Stimulated activated CD8-positive, alpha-beta memory T cell treated with anti-CD3 and anti-CD28 coated beads, Interleukin-2, amount 100 ng/mL, for 48 hours (primary cell): ENCODE measurements at regions not wholly inside any gene's neighbourhood (a gene's known extent, or its start where the extent isn't known, plus 50 kb on each side); places are given as distances from the start of the nearest gene placed in this dataset.
"Not testable (repeated sequence)": the region's sequence is repeated elsewhere in the genome, so short reads cannot be mapped to it uniquely, and the experiment has no call there.

Experiments used
- DNase-seq, 2 donors: peaks; one replicate each; pipeline ENCODE4 v3.0.0-alpha.2; 2020; ENCODE audit warnings: low read depth in 2 of 2

GRCh38 chr2:118611691-118612090 is 235.8 kb downstream of the EN1 start:
- no peak for DNase-seq

DNA sequence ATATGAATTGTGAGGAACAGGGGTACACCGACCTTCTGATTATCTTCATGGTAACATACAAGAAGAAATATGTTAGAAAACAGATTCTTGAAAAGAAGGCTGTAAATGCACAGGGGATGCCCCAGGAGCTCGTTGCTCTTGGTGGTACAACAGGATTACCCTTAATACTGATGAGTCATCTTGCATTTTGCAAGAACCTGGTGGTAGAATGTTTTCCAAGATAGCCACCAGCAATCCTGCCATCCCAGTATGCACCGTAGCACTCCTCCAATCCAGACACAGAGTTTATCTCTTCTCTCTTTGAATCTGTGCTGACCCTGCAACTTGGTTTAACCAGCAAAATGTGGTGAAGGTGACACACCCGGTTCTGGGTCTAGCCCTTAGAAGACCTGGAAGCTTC is 238.3 kb downstream of the EN1 start:
- DNase-seq = no peak

- no peak for DNase-seq
These were observed 239.8 kb downstream of the EN1 start for GRCh38 chr2:118607641-118608040.

DNA sequence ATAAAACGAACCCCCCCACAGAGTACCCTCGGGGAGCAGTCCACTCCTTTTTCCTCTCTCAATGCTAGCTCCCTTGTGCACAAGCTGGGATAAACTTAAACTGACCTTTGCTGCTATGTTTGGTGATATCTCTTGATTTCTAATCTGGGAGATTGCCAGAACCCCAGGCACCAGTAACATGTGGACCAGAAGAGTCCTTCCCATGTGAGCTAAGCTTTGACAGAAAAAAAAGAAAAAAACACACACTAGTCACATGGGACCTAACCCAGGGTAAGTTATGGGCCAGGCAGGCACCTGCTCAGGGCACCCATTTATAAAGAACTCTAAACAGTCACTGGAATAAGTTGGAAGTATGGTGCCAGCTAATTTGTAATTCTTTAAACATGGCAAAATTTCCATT is 242.6 kb downstream of the EN1 start:
- DNase-seq = no peak

GRCh38 chr2:118604371-118604770 is 243.1 kb downstream of the EN1 start:
- DNase-seq = no peak

- DNase-seq = no peak
These were observed 248.3 kb downstream of the EN1 start for GRCh38 chr2:118599141-118599540.

DNA sequence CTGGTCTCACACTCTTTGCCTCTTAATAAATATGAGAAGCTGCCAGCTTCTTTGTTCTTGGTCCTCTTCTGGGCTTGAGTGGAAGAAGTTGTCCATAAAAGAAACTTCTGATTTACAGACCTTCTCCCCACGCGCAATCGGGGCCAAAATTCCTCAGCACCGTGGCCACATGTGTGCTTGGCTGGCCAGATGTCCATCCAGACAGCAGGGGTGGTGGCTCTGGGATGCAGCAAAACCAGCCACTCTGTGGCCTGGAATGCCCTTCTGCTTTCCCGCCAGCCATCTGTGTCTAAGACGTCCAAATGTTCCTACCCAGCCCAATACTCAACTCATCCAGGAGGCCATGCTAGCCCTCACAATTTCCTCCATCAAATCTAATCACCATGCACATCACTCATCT is 250.8 kb downstream of the EN1 start:
- no peak for DNase-seq

DNA sequence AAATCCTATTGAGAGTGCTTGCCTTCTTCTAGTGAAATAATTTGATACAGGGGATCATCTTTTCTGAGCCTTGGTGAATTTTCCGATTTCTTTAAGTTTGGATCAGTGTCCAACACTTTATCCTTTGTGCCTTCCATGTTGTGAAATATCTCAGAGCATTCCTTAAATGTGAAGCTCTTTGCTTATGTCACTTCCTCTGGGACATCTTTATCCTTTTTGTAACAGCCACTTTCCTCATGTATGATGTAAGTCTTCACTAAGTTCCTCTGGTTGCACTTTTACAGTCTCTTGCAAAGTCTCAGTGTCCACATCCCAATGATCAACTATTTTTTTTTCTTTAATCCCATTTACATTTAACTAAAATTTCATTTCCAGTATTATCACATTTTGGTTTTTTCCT is 254.2 kb downstream of the EN1 start:
- DNase-seq = no peak

GRCh38 chr2:118591223-118591622 is 256.2 kb downstream of the EN1 start:
- no peak for DNase-seq

DNA sequence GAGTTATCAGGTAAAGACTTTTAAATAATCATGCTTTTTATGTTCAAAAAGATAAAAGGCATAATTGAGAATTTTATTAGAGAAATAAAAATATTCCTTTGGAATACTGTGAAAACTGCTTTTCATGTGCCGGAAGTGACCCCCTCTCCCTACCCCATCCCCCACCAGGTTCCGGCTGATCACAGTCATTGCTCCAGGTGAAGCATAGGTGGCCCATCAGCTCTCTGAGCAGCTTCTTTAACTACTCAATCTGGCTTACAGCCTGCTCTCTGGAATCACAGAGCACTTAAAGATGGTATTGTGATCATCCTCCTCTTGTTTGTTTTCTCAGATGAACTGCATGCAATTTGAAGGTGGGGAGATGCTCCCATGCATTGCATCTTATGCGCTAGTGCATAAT is 257.7 kb downstream of the EN1 start:
- DNase-seq = no peak

DNA sequence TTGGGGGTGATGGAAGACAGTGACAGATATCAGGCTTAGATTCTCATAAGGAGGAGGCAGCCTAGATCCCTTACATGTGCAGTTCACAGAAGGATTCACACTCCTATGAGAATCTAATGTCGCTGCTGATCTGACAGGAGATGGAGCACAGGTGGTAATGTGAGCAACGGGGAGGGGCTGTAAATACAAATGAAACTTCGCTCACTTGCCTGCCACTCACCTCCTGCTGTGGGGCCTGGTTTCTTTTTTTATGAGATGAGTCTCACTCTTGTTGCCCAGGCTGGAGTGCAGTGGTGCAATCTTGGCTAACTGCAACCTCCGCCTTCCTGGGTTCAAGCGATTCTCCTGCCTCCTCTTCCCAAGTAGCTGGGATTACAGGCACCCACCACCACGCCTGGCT is 258.6 kb downstream of the EN1 start:
- no peak for DNase-seq

GRCh38 chr2:118586312-118586711 is 261.1 kb downstream of the EN1 start:
- DNase-seq = no peak

DNA sequence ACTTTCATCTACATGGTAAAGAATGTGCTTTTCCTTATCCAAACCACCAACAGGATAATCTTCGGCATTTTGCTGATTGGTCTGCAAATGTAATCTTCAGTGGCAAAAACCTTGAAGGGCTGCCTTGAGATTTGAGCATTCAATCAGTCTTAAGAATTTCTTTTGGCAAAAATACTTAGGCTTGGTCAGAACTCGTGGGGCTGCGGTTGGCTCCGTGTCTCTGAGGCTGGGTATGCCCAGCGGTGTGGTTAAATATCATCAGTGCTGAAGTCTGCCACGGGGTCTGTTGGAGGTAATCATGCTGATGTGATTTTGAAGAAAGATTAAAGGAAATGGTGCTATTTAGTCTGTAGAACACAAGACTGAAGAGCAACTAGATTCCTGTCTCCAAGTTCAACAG is 262.6 kb downstream of the EN1 start:
- no peak for DNase-seq

DNA sequence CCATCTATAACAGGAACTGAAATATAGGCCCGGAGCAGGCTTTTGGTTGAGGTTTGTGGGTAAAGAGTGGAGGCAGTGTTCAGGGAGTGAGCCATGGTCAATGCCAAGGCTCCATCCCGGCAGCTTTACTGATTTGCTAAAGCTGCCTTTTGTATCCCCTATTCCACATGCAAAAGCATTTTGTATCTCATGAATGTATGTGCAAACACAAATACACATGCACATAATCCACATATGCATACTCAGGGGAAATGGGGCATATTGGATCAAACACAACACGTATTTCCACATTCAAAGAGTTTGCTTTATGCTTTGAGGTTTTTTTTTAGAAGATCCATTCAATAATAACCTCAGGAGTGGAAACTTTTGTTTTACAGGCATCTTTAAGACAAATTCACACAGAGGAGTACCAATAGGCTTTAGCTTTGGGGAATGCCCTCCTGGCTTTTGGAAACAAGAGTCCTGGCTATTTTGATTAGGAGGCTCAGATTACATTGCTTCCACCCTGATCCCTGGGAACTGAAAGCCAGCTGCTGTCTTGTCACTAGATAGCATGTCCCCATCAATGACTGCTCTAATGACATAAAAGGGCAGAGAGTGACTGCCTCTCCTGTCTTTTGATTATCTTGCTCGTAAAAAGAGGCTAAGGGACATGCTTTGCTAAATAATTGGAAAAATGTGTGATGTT is 263.2 kb downstream of the EN1 start:
- DNase-seq = no peak

GRCh38 chr2:118582058-118582457 is 265.4 kb downstream of the EN1 start:
- DNase-seq = no peak

DNA sequence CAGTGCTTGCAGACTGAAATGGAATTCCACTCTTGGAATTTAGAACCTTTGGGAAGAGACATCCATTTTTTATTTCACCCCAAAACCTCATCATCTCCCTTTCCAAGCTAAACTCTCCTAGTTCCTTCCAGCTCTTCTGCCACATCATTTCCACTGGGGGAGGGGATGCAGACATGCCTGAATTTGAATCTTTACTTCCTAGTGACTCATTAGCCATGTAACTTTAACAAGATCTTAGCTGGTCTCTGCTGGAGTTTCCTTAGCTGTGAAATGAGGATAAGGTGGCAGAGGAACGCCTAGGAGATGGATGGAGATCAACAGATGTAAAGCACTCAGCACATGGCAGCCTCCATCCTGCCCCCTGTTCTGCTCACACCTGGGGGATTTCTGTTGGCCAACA is 266.8 kb downstream of the EN1 start:
- DNase-seq = no peak

GRCh38 chr2:118580107-118580506 is 267.3 kb downstream of the EN1 start:
- no peak for DNase-seq

- DNase-seq = no peak
These were observed 270.2 kb downstream of the EN1 start for GRCh38 chr2:118577202-118577601.

DNA sequence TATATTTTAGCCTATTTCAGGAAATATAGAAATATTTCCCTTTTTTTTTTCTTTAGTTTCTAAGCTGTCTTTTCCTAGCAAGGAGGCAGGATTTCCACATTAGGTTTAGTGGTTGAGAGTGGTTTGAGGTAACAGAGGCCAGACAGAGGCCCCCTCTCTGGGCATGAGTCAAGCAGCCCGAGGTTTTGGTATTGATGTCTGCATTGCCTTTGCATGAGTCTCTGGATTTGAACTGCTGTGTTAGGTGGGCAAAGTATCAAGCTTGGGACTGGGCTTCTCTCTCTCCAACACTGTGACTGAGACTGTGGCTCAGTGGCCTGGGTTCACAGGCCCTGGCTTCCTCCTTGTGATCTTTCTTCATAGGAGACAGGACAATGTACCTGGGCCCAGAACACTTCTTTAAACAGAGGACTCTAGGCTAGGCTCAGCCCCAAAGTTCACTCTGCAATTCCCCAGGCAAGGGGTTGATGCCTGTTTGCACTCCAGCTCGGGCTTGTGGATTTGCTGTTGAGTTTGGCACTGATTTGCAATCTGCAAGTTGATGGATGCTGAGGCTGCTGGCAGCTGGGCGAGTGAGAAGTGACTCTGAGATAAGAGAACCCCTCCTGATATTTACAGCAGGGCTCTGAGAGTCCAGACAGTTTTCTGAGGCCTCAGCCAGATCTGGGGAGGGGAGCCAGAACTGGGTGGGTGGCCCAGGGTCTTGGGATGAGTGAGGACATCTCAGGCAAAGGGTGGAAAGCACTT is 271.2 kb downstream of the EN1 start:
- no peak for DNase-seq

- DNase-seq = not testable (repeated sequence)
These were observed 275.1 kb downstream of the EN1 start for GRCh38 chr2:118572380-118572779.

DNA sequence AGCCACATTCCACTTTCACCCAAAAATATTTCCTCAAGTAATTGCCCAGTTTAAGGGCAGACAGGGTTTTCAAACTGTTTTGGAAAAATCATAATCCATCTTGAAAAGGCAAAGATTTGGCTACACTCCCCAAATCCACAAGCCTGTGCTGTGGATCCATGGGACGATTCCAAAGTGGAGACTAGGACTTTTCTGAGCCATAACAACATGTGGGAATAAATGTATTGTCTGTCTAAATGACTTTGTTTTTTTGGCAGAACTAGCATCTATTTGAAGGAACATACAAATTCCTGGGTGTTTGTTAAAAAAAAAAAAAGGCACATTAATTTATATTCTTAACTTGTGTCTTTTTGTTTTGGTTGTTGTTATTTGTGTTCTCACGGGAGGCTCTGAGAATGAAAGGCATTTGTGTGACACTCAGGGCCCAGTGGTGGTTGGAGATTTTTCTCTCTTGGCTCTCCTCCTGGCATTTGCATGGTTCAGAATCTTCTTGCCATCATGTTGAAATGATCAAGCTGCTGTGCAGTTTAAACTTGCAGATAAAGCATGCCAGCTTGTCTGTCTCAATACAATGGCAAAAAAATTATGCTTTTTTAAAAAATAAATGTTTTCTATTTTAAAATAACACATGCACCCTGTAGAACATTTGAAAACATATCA is 277.4 kb downstream of the EN1 start:
- no peak for DNase-seq

GRCh38 chr2:118568700-118569099 is 278.7 kb downstream of the EN1 start:
- DNase-seq = no peak
